HL-60 (cell line): ENCODE measurements at regions not wholly inside any gene's neighbourhood (a gene's known extent, or its start where the extent isn't known, plus 50 kb on each side); places are given as distances from the start of the nearest gene placed in this dataset.

Experiments used
- DNase-seq, 2 experiments: peaks; one replicate each; pipeline ENCODE4 v3.0.0-alpha.2; 2010 to 2020; ENCODE audit warnings: low read depth in 1 of 2, low spot score in 1 of 2
- H3K27ac ChIP-seq: fragments of 250-450 bp; sonication (Bioruptor Pico); replicated peaks from 2 replicates; pipeline ENCODE4 v1.5.1; 2020; ENCODE audit warnings: mild to moderate bottlenecking, moderate library complexity
- H3K27me3 ChIP-seq: fragments of 250-450 bp; sonication (Bioruptor Pico); 2 replicates; pipeline ENCODE4 v1.5.1; 2021; ENCODE audit warnings: mild to moderate bottlenecking, moderate library complexity; ENCODE audit not compliant: insufficient read depth, poor library complexity, severe bottlenecking
- H3K4me3 ChIP-seq: replicated peaks from 2 replicates; pipeline ENCODE4 v1.5.1; 2011; ENCODE audit warnings: mild to moderate bottlenecking, control low read depth, low read length; ENCODE audit not compliant: insufficient read depth
- GABPA ChIP-seq: IDR thresholded peaks from 2 replicates; pipeline ENCODE4 v1.6.1; 2012; ENCODE audit warnings: low read depth
- POLR2AphosphoS5 ChIP-seq: IDR thresholded peaks from 2 replicates; pipeline ENCODE4 v1.6.1; 2012; ENCODE audit warnings: low read depth
- SPI1 ChIP-seq: IDR thresholded peaks from 2 replicates; pipeline ENCODE4 v1.6.1; 2012; ENCODE audit warnings: low read depth, mild to moderate bottlenecking, borderline replicate concordance
- TF ChIP-seq, protein P1 (sequence below): IDR thresholded peaks from 2 replicates; pipeline ENCODE4 v1.6.1; 2012; ENCODE audit warnings: low read depth; ENCODE audit not compliant: insufficient replicate concordance
- TF ChIP-seq, protein P2 (sequence below): IDR thresholded peaks from one replicate; pipeline ENCODE4 v1.5.1; 2011; ENCODE audit warnings: low read length, control low read depth, inconsistent platforms; ENCODE audit not compliant: insufficient read depth

DNA sequence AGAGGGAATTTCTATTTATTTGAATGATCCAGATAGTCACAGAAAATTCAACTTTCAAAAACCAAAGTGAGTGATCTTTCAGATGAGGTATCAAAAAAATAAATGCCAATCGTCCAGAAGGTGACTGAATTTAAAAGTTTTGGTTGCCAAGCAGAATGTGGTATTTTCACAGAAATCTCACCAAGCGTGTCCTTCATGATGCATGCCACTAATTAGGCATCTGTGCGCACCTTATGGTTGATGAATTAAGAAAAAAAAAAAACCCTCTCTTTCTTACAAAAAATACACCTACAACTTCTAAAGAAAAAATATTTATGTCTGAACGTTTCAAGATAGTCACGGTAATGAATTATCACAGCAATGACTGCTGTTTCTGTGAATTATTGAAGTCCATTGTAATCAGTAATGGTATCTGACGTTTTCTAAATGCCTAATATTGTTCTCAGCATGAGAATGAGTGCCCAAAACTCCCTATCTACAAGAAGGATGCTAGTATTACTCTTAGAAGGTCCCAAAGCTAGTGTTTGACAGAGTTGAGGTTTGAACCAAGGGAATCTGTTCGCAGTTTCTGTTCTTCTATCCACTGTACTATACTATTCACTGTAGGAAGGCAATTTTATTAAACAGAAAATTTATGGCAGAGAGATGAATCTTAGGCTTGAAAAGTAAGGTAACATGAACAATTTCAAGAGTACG lies 219.6 kb upstream of the NETO1 start:
- H3K4me3 ChIP-seq, result no peak overlapping the region
- no peak for DNase-seq
- TF ChIP-seq POLR2AphosphoS5 (no peak), SPI1 (no peak), GABPA (no peak)
- TF ChIP-seq, protein P1, sequence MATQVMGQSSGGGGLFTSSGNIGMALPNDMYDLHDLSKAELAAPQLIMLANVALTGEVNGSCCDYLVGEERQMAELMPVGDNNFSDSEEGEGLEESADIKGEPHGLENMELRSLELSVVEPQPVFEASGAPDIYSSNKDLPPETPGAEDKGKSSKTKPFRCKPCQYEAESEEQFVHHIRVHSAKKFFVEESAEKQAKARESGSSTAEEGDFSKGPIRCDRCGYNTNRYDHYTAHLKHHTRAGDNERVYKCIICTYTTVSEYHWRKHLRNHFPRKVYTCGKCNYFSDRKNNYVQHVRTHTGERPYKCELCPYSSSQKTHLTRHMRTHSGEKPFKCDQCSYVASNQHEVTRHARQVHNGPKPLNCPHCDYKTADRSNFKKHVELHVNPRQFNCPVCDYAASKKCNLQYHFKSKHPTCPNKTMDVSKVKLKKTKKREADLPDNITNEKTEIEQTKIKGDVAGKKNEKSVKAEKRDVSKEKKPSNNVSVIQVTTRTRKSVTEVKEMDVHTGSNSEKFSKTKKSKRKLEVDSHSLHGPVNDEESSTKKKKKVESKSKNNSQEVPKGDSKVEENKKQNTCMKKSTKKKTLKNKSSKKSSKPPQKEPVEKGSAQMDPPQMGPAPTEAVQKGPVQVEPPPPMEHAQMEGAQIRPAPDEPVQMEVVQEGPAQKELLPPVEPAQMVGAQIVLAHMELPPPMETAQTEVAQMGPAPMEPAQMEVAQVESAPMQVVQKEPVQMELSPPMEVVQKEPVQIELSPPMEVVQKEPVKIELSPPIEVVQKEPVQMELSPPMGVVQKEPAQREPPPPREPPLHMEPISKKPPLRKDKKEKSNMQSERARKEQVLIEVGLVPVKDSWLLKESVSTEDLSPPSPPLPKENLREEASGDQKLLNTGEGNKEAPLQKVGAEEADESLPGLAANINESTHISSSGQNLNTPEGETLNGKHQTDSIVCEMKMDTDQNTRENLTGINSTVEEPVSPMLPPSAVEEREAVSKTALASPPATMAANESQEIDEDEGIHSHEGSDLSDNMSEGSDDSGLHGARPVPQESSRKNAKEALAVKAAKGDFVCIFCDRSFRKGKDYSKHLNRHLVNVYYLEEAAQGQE, result no peak
- H3K27me3 ChIP-seq, result peaks cover 3% of the 10 kb centered on the region
- no peak overlapping the region for H3K27ac ChIP-seq

DNA sequence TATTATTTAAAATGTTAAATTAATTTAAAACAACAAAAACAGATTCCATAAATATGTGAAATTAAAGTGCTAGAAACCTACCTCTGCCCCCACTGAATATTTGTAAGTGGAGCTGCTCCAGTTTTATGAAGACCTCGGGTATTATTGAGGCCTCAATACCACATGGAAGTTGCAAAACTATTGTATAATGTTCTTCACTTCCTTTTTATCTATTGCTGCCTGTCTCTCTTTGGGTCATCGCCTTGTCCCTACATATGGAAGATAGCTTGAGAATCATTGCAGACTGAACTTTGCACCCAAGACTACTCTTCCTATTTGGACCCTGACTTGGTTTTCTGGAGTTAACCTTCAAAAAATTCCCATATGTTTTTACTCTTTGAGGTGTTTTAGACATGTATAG lies 212.1 kb upstream of the NETO1 start:
- no peaks in the 10 kb centered on the region for H3K27me3 ChIP-seq
- H3K4me3 ChIP-seq, result no peak overlapping the region
- TF ChIP-seq, protein P1, result no peak
- TF ChIP-seq POLR2AphosphoS5, result no peak
- TF ChIP-seq SPI1, result peak; percentile 78
- DNase-seq, result no peak
- no peak overlapping the region for H3K27ac ChIP-seq

DNA sequence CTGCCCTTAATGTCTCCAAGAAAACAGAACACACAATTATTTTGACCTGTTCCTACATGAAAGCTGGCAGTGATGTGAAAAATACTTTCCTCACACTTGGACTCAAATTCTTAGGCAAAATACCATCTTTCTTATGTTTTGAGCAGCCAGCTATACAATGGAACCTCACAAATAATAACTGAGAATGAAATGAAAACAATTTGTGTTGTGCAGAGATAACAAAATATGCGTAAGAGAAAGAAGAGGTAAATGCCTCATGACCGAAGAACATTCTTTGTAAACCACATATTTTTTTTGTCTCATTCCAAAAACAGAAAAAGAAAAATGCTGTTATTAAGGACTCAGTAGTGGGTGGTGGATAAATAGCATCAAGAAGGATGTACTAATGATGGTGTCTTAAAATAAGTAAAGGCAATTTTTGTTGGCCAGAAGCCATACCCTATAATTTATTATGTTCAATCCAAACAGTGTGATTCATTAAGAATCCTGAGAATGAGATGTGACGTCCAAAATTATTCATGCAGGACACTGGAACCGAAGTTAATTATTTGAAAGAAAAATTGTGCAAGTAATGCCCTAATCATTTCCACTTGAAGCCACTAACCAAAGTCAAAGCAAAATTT lies 193.0 kb upstream of the NETO1 start:
- Histone ChIP-seq H3K27me3 (no peaks in the 10 kb centered on the region), H3K4me3 (no peak overlapping the region), H3K27ac (no peak overlapping the region)
- DNase-seq, result no peak
- TF ChIP-seq GABPA, result no peak
- no peak for TF ChIP-seq POLR2AphosphoS5
- TF ChIP-seq, protein P1, result no peak
- TF ChIP-seq, protein P2, sequence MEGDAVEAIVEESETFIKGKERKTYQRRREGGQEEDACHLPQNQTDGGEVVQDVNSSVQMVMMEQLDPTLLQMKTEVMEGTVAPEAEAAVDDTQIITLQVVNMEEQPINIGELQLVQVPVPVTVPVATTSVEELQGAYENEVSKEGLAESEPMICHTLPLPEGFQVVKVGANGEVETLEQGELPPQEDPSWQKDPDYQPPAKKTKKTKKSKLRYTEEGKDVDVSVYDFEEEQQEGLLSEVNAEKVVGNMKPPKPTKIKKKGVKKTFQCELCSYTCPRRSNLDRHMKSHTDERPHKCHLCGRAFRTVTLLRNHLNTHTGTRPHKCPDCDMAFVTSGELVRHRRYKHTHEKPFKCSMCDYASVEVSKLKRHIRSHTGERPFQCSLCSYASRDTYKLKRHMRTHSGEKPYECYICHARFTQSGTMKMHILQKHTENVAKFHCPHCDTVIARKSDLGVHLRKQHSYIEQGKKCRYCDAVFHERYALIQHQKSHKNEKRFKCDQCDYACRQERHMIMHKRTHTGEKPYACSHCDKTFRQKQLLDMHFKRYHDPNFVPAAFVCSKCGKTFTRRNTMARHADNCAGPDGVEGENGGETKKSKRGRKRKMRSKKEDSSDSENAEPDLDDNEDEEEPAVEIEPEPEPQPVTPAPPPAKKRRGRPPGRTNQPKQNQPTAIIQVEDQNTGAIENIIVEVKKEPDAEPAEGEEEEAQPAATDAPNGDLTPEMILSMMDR, result no peak
- no peak for TF ChIP-seq SPI1

DNA sequence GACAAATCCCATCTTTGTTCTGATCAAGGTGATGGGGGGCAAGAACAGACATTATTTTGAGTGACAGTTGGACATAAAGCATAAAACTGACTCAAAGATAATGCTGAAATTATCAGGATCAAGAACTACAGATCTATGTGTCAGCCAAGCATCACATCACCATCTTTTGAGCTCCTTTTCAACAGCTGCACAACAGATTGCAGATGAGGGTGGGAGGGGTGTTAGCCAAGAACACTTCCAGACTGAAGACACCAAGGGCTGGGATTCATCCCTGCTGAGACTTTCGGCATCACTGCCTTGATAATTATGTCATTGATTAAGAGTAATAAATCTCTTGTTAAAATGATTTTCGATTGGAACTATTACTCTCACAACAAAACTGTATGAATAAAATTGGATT lies 191.5 kb upstream of the NETO1 start:
- no peak overlapping the region for H3K27ac ChIP-seq
- H3K4me3 ChIP-seq, result no peak overlapping the region
- H3K27me3 ChIP-seq, result no peaks in the 10 kb centered on the region
- no peak for DNase-seq
- TF ChIP-seq GABPA, result no peak
- TF ChIP-seq, protein P2, result no peak
- no peak for TF ChIP-seq POLR2AphosphoS5
- TF ChIP-seq, protein P1, result no peak
- no peak for TF ChIP-seq SPI1
